Jurkat, Clone E6-1 (cell line): ENCODE measurements at regions not wholly inside any gene's neighbourhood (a gene's known extent, or its start where the extent isn't known, plus 50 kb on each side); places are given as distances from the start of the nearest gene placed in this dataset.
A peak's percentile ranks its signal among the peaks of the same experiment; 100 is the strongest.

ENCODE experiments used
- DNase-seq: peaks from one replicate; pipeline ENCODE4 v3.0.0-alpha.2; 2011; ENCODE audit warnings: low read depth, low spot score
- H3K4me3 ChIP-seq: 2 replicates; pipeline ENCODE4 v1.5.1; 2011; ENCODE audit warnings: mild to moderate bottlenecking, low read length, control low read depth, moderate library complexity

DNA sequence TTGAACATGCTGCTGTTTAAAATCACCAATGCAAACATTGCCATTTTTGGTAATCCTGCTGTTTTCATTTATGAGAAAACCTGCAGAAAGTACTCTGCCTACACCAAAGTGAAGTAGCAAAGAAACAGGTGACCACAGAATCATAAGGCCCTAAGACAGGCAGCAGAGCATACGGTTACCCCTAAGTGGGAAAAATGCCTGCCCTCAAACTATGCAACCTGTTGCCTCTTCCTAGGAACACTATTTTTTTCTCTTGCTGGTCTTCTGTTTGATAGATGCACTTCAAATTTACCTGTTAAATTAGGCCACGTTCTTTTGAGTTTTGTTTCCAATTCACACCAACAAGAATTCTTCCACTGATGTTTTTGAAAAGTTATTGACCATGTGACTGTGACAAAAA, 89.5 kb upstream of the RAB4A start:
- no peak for DNase-seq
- H3K4me3 ChIP-seq: no peak overlapping the region

GRCh38 chr1:229183588-229183987, 87.3 kb upstream of the RAB4A start:
- no peak for DNase-seq

DNA sequence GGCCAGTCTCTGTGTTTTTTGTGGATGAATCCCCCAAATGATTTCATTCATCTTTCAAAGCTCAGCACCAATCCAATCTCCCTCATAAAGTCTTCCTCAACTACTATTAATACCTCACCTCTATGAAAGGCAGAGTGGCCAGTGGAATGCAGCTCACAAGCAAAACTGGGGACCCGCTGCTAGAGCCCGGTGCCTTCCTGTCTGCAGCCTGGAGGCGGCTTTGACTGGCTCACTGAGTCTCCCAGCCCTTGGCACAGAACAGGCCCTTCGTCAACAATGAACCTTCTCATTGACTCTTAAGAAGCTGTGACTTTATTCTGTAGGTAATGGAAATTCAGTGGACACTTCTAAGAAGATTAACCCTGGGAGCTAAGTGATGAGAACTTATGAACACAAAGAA, 86.8 kb upstream of the RAB4A start:
- DNase-seq: no peak

More at GRCh38 chr1:229183588-229183987, 87.3 kb upstream of the RAB4A start:
- H3K4me3 ChIP-seq: no peak overlapping the region

DNA sequence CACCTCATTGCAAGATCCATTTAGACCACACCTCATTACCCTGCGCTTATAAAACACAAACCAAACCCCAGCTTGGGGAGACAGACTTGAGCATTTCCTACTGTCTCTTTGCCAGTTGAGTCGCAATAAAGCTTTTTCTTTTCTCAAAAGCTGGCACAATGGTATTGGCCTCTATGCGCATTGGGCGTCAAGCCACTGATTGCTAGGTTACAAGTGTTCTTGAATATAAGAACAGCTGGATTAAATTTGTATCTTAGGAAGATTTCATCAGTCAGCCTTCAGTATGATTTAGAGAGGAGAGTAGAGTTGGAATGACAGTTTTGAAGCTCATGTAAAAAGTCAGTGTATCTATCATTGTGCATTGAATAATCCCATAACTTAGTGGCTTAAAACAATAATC, 84.9 kb upstream of the RAB4A start:
- no peak for DNase-seq
- no peak overlapping the region for H3K4me3 ChIP-seq

More for the DNA sequence above, 86.8 kb upstream of the RAB4A start:
- no peak overlapping the region for H3K4me3 ChIP-seq

GRCh38 chr1:229186373-229187056, 84.4 kb upstream of the RAB4A start:
- no peak overlapping the region for H3K4me3 ChIP-seq
- DNase-seq: no peak

GRCh38 chr1:229190057-229190575, 80.8 kb upstream of the RAB4A start:
- no peak overlapping the region for H3K4me3 ChIP-seq
- no peak for DNase-seq

DNA sequence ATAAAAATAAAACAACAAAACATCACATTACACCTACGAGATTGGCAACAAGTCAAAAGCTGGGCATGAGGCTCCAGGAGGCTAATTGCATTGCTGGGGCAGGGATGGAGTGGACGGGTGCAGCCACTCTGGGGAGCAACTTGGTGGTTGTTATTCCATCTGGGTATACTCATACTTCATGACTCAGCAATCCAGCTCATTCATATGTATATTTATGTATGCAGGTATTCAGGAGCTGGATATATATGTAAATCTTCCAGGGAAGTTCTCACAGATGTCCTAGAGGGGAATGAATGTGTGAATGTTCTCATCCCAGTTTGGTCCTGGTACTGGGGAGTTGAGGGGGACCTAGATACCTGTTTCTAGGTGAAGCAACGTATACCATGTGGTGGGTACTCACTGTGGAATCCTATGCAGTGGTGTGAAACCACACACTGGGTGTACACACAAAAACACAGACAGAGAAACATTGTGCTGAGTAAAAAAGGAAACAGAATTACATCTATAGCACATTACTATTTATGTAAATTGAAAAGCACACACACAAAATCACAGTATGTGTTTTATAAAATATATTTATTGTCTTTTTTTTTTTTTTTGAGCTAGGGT, 79.7 kb upstream of the RAB4A start:
- no peak for DNase-seq

DNA sequence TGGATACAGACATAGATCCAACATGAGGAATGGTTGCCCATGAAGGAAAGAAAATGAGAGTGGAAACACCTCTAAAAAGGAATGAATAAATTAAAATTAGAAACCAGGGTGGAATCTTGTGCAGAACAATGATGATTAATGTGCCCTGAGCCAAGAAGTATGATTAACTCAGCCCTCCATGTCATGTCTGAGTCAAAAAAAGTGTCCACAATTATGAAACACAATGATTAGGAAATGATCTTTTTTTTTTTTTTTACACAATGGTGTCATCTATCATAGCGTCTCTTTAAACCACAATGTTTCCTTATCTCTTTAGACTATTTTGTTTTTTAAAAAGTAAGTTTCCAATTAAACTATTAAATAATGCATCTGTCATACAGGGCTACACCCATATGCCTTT, 78.9 kb upstream of the RAB4A start:
- H3K4me3 ChIP-seq: no peak overlapping the region
- DNase-seq: no peak

More for the DNA sequence above, 79.7 kb upstream of the RAB4A start:
- H3K4me3 ChIP-seq: no peak overlapping the region

GRCh38 chr1:229192853-229193252, 78.1 kb upstream of the RAB4A start:
- no peak for DNase-seq
- no peak overlapping the region for H3K4me3 ChIP-seq

- no peak for DNase-seq
- no peak overlapping the region for H3K4me3 ChIP-seq
Observed at GRCh38 chr1:229194096-229194495, 76.8 kb upstream of the RAB4A start.

DNA sequence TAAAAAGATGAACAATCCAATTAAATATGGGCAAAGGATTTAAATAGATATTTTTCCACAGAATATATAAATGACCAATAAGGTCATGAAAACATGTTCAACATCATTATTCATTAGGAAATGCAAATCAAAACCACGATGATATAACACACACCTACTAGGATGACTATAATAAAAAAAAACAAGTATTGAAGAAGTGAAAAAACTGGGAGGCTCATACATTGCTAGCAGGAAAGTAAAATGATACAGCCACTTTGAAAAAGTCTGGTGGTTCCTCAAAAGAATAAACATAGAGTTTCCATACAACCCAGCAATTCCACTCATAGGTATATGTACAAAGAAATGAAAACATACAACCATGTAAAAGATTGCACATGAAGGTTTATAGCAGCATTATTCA, 75.7 kb upstream of the RAB4A start:
- no peak overlapping the region for H3K4me3 ChIP-seq
- no peak for DNase-seq

DNA sequence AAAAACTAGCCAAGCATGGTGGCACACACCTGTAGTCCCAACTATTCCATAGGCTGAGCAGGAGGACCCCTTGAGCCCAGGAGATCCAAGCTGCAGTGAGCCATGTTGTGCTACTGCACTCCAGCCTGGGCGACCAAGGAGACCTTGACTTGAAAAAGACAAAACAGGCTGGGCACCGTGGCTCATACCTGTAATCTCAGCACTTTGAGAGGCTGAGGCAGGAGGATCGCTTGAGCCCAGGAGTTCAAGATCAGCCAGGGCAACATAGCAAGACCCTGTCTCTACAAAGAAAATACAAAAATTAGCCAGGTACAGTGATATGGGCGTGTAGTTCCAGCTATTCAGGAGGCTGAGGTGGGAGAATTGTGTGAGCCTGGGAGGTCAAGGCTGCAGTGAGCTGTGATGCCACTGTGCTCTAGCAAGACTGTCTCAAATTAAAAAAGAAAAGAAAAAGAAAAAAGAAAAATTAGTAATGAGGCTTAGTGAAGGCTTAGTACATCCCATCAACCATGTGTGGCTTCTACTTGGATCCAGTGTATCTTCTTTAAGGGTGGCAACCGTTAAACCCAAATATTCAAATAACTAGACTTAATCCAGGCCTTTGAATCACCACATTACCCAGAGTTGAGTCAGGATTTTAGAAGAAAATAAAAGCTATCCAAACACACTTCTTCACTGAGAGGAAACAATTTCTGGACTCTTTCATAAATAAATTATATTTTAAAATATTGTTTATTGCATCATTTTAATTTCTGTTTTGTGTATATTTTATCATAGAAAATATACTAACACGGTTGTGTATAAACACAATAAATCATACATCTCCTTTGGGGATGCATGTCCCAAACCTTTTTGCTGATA, 74.3 kb upstream of the RAB4A start:
- DNase-seq: no peak
- no peak overlapping the region for H3K4me3 ChIP-seq

DNA sequence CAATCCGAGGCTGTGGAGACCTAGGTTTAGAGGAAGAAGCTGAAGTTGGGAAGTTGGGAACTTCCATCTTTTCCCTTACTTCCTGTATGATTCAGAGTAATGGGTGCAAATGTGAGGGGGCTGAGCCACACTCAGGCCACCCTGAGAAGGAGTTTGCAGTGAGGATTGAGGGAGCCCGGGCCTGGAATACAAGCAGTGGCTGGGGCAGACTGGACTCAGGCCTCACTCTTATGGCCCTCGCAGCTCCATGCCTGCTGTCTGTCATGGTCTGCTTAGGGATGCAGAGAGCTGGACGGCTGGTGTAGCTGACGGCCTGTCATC, 73.7 kb upstream of the RAB4A start:
- no peak overlapping the region for H3K4me3 ChIP-seq
- no peak for DNase-seq

- no peak overlapping the region for H3K4me3 ChIP-seq
- DNase-seq: no peak
Observed at GRCh38 chr1:229199261-229200243, 71.4 kb upstream of the RAB4A start.

DNA sequence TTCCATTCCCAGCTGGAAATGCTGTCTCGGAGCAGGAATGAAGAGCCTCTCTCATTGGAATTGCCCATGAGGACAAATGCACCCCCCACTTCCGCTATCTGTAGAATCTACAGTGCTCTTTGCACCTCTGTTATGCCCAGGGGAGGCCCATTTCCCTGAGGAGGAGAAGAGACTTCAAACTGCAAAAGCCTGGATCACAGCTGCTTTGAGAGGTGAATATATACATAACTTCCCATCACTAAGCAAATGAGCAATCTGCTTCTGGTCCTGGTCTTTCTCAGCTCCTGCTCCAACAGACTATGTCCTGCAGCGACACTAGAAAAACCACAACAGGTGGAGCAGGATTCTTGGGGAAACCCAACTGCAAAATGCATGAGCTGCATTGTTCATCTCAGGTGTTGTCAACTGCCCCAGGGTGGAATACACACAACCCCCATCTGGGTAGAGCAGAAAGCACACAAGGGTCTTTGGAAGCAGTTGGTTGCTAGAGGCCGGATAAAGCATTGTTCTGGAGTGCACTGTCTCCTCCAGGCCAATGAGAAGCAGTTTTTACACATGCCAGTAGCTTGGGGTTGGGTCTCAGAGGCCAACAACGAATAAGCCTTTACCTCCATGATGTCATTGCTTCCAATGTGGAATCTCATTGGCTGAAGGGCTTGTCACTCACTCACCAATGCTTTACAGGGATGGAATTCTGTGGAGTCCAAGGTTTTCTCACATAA, 67.7 kb upstream of the RAB4A start:
- H3K4me3 ChIP-seq: no peak overlapping the region
- DNase-seq: peak; percentile 84

GRCh38 chr1:229203991-229204632, 66.8 kb upstream of the RAB4A start:
- no peak for DNase-seq
- no peak overlapping the region for H3K4me3 ChIP-seq

DNA sequence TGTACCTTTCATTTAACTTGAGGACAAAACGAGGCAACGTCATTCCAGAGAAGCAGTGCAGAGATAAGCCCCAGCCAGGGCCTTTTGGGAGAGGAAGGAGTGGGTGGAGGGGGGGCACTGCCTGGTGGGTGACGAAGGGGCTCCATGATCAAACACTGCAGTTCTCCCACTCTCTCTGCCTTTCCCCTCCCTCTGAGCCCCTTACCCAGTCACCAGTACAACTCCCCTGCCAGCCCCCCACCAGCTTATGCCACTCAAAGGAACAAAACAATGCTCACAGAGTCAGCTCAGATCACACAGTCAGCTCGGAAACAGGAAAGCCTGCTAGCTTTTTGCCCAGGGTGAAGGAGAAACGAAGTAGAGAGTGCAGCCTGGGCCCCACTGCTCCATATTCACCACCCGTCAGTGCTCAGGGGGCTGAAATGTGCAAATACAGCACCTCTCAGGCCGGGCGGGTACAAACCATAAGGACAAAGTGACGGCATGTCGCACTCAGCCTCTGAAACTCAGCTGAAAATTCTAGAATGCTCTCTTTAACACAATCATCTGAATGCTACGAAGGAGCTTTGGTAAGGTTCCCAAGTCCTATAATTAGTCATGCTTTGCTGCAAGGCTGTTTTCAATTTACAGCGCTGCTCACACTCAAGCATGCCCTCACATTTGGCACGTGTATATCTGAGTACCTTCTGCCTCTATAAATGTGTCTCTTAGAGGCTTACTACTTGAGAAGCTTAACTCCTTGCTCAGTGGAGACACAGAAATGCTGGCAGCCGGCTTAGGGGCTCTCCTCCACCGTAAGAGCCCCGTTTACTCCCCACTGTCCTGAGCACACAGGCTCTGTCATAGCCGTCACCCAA, 65.8 kb upstream of the RAB4A start:
- no peak overlapping the region for H3K4me3 ChIP-seq
- DNase-seq: no peak
